MCF 10A (cell line): ENCODE measurements at regions not wholly inside any gene's neighbourhood (a gene's known extent, or its start where the extent isn't known, plus 50 kb on each side); places are given as distances from the start of the nearest gene placed in this dataset.

Source experiments
- BruUV-seq: library from RNA; stranded (reverse); fragments of 400-500 nt; replicated peaks from 2 replicates; lab custom pipeline; 2021; lab: Mats Ljungman, UMichigan
- CTCF ChIA-PET: fragments of 300-600 bp; sonication (Branson Sonifier 250); formaldehyde crosslinking; extraction: SDS; loops from one replicate; lab custom pipeline; 2021; ENCODE audit warnings: antibody characterized with exemption, inconsistent platforms; lab: Yijun Ruan, JAX
- POLR2A ChIA-PET: fragments of 300-600, 350-650 bp; sonication (Branson Sonifier 250); formaldehyde crosslinking; extraction: SDS; loops from one replicate; lab custom pipeline; 2020; ENCODE audit warnings: antibody characterized with exemption, inconsistent platforms; lab: Yijun Ruan, JAX
- DNase-seq: peaks from one replicate; pipeline ENCODE4 v3.0.0-alpha.2; 2018; ENCODE audit not compliant: unreplicated experiment
- H3K27ac Mint-ChIP-seq: one replicate; pipeline ENCODE4 v1.8.0; 2022; ENCODE audit warnings: mild to moderate bottlenecking, low read depth, mixed read lengths; ENCODE audit not compliant: unreplicated experiment
- H3K27me3 Mint-ChIP-seq: one replicate; pipeline ENCODE4 v1.8.0; 2022; ENCODE audit warnings: mixed read lengths; ENCODE audit not compliant: insufficient read depth, unreplicated experiment
- H3K36me3 Mint-ChIP-seq: one replicate; pipeline ENCODE4 v1.8.0; 2022; ENCODE audit warnings: mild to moderate bottlenecking, moderate library complexity, mixed read lengths; ENCODE audit not compliant: insufficient read depth, unreplicated experiment
- H3K4me1 Mint-ChIP-seq: one replicate; pipeline ENCODE4 v1.8.0; 2022; ENCODE audit warnings: mixed read lengths; ENCODE audit not compliant: insufficient read depth, unreplicated experiment
- H3K4me3 Mint-ChIP-seq: one replicate; pipeline ENCODE4 v1.8.0; 2022; ENCODE audit warnings: mild to moderate bottlenecking, moderate library complexity, mixed read lengths; ENCODE audit not compliant: unreplicated experiment
- H3K9me3 Mint-ChIP-seq: one replicate; pipeline ENCODE4 v1.8.0; 2022; ENCODE audit warnings: mixed read lengths; ENCODE audit not compliant: unreplicated experiment
- intact Hi-C: fragments of 100-400 bp; cut with micrococcal nuclease; formaldehyde crosslinking; loops from 2 replicates; pipeline ENCODE4 v1.14.1; 2022
- TF ChIP-seq, protein P1 (sequence below): fragments of 200-600 bp; IDR thresholded peaks from one replicate; pipeline ENCODE4 v1.8.0; 2022; ENCODE audit warnings: antibody characterized with exemption, mild to moderate bottlenecking; ENCODE audit not compliant: unreplicated experiment

DNA sequence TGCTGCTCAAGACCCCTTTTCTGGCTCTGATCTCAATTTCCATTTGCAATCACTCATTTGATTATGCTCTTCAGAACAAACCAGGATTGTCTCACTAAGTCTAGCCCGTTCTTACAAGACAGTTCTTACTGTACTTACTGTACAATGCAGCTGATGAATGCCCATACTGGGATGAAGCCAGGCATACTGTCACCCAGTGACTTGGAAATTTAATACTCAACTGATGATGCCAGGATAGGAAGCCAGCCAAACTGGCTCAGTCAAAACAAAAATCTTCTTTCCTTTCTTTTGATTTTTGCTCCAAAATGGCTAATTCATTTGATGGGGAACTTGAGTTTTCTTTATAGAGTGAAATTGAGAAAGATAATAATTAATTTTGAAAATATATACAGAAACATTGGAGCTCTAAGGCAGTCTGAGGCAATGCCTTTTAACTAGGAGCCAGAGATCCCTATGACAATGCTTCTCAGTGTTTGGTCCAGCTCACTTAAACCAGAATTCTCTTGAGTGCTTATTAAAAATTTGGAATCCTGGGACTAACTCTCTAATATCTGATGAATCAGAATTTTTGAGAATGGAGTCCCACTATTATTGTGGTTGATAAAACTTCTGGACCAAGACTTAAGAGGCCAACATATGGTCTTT is 265.6 kb upstream of the THBS1 start:
- CTCF ChIA-PET = interaction anchor here (0.5 to 1.0 kb wide), 4 partner anchors 16 to 274 kb away, joined by 3 to 4 read pairs (median 4); no protein-coding TSS in a partner anchor
- POLR2A ChIA-PET = interaction anchor here (0.6 to 0.9 kb wide), 3 partner anchors 21 to 264 kb away, joined by 3 to 4 read pairs (median 3); no protein-coding TSS in a partner anchor
- H3K27ac Mint-ChIP-seq = no peak overlapping the region
- no peaks in the 10 kb centered on the region for H3K36me3 Mint-ChIP-seq
- BruUV-seq = no TSS peak
- H3K4me3 Mint-ChIP-seq = no peak overlapping the region
- intact Hi-C loops = no loop called here
- TF ChIP-seq, protein P1, sequence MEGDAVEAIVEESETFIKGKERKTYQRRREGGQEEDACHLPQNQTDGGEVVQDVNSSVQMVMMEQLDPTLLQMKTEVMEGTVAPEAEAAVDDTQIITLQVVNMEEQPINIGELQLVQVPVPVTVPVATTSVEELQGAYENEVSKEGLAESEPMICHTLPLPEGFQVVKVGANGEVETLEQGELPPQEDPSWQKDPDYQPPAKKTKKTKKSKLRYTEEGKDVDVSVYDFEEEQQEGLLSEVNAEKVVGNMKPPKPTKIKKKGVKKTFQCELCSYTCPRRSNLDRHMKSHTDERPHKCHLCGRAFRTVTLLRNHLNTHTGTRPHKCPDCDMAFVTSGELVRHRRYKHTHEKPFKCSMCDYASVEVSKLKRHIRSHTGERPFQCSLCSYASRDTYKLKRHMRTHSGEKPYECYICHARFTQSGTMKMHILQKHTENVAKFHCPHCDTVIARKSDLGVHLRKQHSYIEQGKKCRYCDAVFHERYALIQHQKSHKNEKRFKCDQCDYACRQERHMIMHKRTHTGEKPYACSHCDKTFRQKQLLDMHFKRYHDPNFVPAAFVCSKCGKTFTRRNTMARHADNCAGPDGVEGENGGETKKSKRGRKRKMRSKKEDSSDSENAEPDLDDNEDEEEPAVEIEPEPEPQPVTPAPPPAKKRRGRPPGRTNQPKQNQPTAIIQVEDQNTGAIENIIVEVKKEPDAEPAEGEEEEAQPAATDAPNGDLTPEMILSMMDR = no peak
- H3K4me1 Mint-ChIP-seq = no peaks in the 10 kb centered on the region
- H3K27me3 Mint-ChIP-seq = no peaks in the 10 kb centered on the region
- no peaks in the 10 kb centered on the region for H3K9me3 Mint-ChIP-seq
- DNase-seq = no peak

DNA sequence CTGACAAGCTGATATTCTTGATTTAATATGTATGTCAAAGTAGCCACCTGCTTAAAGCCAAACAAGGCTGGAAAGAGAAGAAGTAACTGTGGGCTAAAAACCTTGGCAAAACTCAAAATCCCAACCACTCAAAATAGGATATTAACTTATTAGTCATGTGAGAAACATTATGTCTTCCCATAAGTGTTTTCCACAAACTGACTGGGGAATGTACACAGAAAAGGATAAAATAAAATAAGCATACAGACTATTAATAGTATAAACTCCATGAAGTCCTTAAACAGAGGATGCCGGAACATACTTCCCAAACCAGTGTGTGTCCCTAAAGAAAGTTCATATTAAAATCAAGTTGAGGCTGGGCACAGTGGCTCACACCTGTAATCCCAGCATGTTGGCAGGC is 263.7 kb upstream of the THBS1 start:
- ChIA-PET CTCF (no interaction called here), POLR2A (no interaction called here)
- TF ChIP-seq, protein P1 = no peak
- no peak for DNase-seq
- H3K36me3 Mint-ChIP-seq = no peaks in the 10 kb centered on the region
- no peak overlapping the region for H3K27ac Mint-ChIP-seq
- H3K27me3 Mint-ChIP-seq = no peaks in the 10 kb centered on the region
- no peaks in the 10 kb centered on the region for H3K4me1 Mint-ChIP-seq
- intact Hi-C loops = no loop called here
- BruUV-seq = no TSS peak
- H3K4me3 Mint-ChIP-seq = no peak overlapping the region
- H3K9me3 Mint-ChIP-seq = no peaks in the 10 kb centered on the region

DNA sequence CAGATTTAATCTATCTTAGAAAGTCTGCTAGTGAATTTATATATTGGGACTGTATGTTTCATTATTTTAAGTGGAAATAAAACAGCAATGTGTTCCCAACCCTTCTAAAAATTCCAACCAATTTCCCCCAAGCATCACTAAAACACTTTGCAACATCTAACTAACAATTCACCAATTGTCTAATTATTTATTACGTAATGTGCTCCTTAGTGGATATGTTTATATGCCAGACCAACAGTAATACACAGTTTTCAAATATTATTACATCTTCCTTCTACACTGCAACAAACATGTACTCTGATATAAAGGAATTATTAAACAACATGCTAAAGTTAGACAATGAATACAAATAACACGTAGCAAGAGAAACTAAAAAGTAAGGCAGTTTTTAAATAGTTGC is 262.6 kb upstream of the THBS1 start:
- no peak overlapping the region for H3K27ac Mint-ChIP-seq
- ChIA-PET CTCF (no interaction called here), POLR2A (interaction anchor here (1.1 kb wide), 1 partner anchor 15 kb away, joined by 3 read pairs; no protein-coding TSS in a partner anchor)
- H3K4me3 Mint-ChIP-seq = no peak overlapping the region
- H3K4me1 Mint-ChIP-seq = no peaks in the 10 kb centered on the region
- intact Hi-C loops = no loop called here
- DNase-seq = no peak
- H3K36me3 Mint-ChIP-seq = no peaks in the 10 kb centered on the region
- no peaks in the 10 kb centered on the region for H3K27me3 Mint-ChIP-seq
- BruUV-seq = no TSS peak
- H3K9me3 Mint-ChIP-seq = no peaks in the 10 kb centered on the region
- TF ChIP-seq, protein P1 = no peak

- ChIA-PET POLR2A (no interaction called here), CTCF (no interaction called here)
- DNase-seq = no peak
- TF ChIP-seq, protein P1 = no peak
- no peaks in the 10 kb centered on the region for H3K36me3 Mint-ChIP-seq
- H3K4me3 Mint-ChIP-seq = no peak overlapping the region
- no TSS peak for BruUV-seq
- H3K9me3 Mint-ChIP-seq = no peaks in the 10 kb centered on the region
- H3K4me1 Mint-ChIP-seq = no peaks in the 10 kb centered on the region
- no peak overlapping the region for H3K27ac Mint-ChIP-seq
- no peaks in the 10 kb centered on the region for H3K27me3 Mint-ChIP-seq
- intact Hi-C loops = no loop called here
Measured at GRCh38 chr15:39320355-39320754, 260.5 kb upstream of the THBS1 start.
